OCI-LY3 (cell line): ENCODE measurements at regions not wholly inside any gene's neighbourhood (a gene's known extent, or its start where the extent isn't known, plus 50 kb on each side); places are given as distances from the start of the nearest gene placed in this dataset.

Source experiments
- CTCF ChIP-seq: fragments of 200-600, 300-600 bp; sonication (generic); IDR thresholded peaks from 2 replicates; pipeline ENCODE4 v1.5.1; 2014; ENCODE audit warnings: antibody characterized with exemption, low read length, low read depth
- EZH2phosphoT487 ChIP-seq: fragments of 200-600 bp; shearing (Covaris generic); IDR thresholded peaks from 2 replicates; pipeline ENCODE4 v1.6.1; 2018; ENCODE audit warnings: antibody characterized with exemption, mixed run types, low read depth

- no peak for TF ChIP-seq CTCF
- no peak for TF ChIP-seq EZH2phosphoT487
These were observed 182.2 kb downstream of the MYCN start for GRCh38 chr2:16122556-16122955.
